CD14-positive monocyte (primary cell): ENCODE measurements at regions not wholly inside any gene's neighbourhood (a gene's known extent, or its start where the extent isn't known, plus 50 kb on each side); places are given as distances from the start of the nearest gene placed in this dataset.
A peak's percentile ranks its signal among the peaks of the same experiment; 100 is the strongest.

Experiments
- DNase-seq, 3 donors: peaks; one replicate each; pipeline ENCODE4 v3.0.0-alpha.2; 2011 to 2022
- H2AFZ ChIP-seq: 2 replicates; pipeline ENCODE4 v1.6.0; 2012; ENCODE audit warnings: mild to moderate bottlenecking, low read depth, low read length, inconsistent platforms; ENCODE audit not compliant: insufficient read depth, poor library complexity, severe bottlenecking
- H3K27ac ChIP-seq, 2 donors: 1 replicate in 1 of 2; 2 replicates in 1 of 2; pipeline ENCODE4 v1.5.1; 2012 to 2013; ENCODE audit warnings: low read length in 2 of 2, control low read depth in 1 of 2, inconsistent platforms in 1 of 2, low read depth in 1 of 2, mild to moderate bottlenecking in 1 of 2
- H3K27me3 ChIP-seq, 2 donors: one replicate each; pipeline versions ENCODE4 v1.6.0 to v1.6.1; 2011 to 2013; ENCODE audit warnings: low read length in 2 of 2; ENCODE audit not compliant: control insufficient read depth in 2 of 2, insufficient read depth in 2 of 2
- H3K36me3 ChIP-seq, 2 donors: replicated peaks in 1 of 2; 1 replicate in 1 of 2; 2 replicates in 1 of 2; pipeline versions ENCODE4 v1.5.1 to v1.6.1; 2012 to 2013; ENCODE audit warnings: low read length in 2 of 2, control low read depth in 1 of 2, inconsistent platforms in 1 of 2, mild to moderate bottlenecking in 1 of 2; ENCODE audit not compliant: insufficient read depth in 2 of 2, control insufficient read depth in 1 of 2
- H3K4me1 ChIP-seq, 2 donors: 1 replicate in 1 of 2; 2 replicates in 1 of 2; pipeline versions ENCODE4 v1.5.1 to v1.6.1; 2012 to 2013; ENCODE audit warnings: low read length in 2 of 2, control low read depth in 1 of 2, inconsistent platforms in 1 of 2, mild to moderate bottlenecking in 1 of 2, moderate library complexity in 1 of 2; ENCODE audit not compliant: insufficient read depth in 2 of 2, control insufficient read depth in 1 of 2
- H3K4me2 ChIP-seq: replicated peaks from 2 replicates; pipeline ENCODE3; 2012; ENCODE audit warnings: low read length, moderate library complexity, mild to moderate bottlenecking; ENCODE audit not compliant: poor library complexity, severe bottlenecking; ENCODE audit errors: extremely low read depth
- H3K4me3 ChIP-seq, 3 experiments: fragments of 200-600 bp in 1 of 3; sonication (generic) in 1 of 3; replicated peaks in 1 of 3; 1 replicate in 2 of 3; 2 replicates in 1 of 3; pipeline ENCODE4 v1.5.1; 2011 to 2013; ENCODE audit warnings: low read length in 3 of 3, mild to moderate bottlenecking in 3 of 3, control low read depth in 2 of 3, low read depth in 2 of 3, inconsistent platforms in 1 of 3, moderate library complexity in 1 of 3
- H3K79me2 ChIP-seq: 2 replicates; pipeline ENCODE4 v1.6.0; 2012; ENCODE audit warnings: mild to moderate bottlenecking, control low read depth, inconsistent platforms, low read length, moderate library complexity; ENCODE audit not compliant: insufficient read depth
- H3K9ac ChIP-seq: 2 replicates; pipeline ENCODE4 v1.6.0; 2017; ENCODE audit warnings: low read length, mild to moderate bottlenecking; ENCODE audit not compliant: insufficient read depth, poor library complexity, severe bottlenecking
- H3K9me3 ChIP-seq, 2 donors: replicated peaks in 1 of 2; 1 replicate in 1 of 2; 2 replicates in 1 of 2; pipeline versions ENCODE4 v1.5.1 to v1.6.1; 2012 to 2013; ENCODE audit warnings: low read length in 2 of 2, control low read depth in 1 of 2; ENCODE audit not compliant: control insufficient read depth in 1 of 2, insufficient read depth in 1 of 2
- H4K20me1 ChIP-seq: 2 replicates; pipeline ENCODE4 v1.6.0; 2012; ENCODE audit warnings: mild to moderate bottlenecking, low read length, control low read depth, moderate library complexity; ENCODE audit not compliant: insufficient read depth
- H3K27ac Mint-ChIP-seq, 7 donors: one replicate each; pipeline ENCODE4 v1.8.0; 2020; ENCODE audit warnings: mild to moderate bottlenecking in 7 of 7, mixed read lengths in 7 of 7, moderate library complexity in 6 of 7, inconsistent platforms in 2 of 7
- H3K27me3 Mint-ChIP-seq, 3 donors: one replicate each; pipeline ENCODE4 v1.8.0; 2021 to 2022; ENCODE audit warnings: low read depth in 3 of 3, mild to moderate bottlenecking in 3 of 3, mixed read lengths in 3 of 3, moderate library complexity in 3 of 3, inconsistent platforms in 1 of 3
- H3K36me3 Mint-ChIP-seq, 2 donors: one replicate each; pipeline ENCODE4 v1.8.0; 2020; ENCODE audit warnings: mixed read lengths in 2 of 2, inconsistent platforms in 1 of 2, mild to moderate bottlenecking in 1 of 2
- H3K4me1 Mint-ChIP-seq: one replicate; pipeline ENCODE4 v1.8.0; 2020; ENCODE audit warnings: mild to moderate bottlenecking, mixed read lengths
- H3K4me3 Mint-ChIP-seq, 2 donors: one replicate each; pipeline ENCODE4 v1.8.0; 2020; ENCODE audit warnings: mild to moderate bottlenecking in 2 of 2, mixed read lengths in 2 of 2, moderate library complexity in 1 of 2
- H3K9me3 Mint-ChIP-seq, 7 donors: one replicate each; pipeline ENCODE4 v1.8.0; 2020 to 2022; ENCODE audit warnings: mixed read lengths in 7 of 7, mild to moderate bottlenecking in 6 of 7, moderate library complexity in 6 of 7, inconsistent platforms in 2 of 7
- CTCF ChIP-seq: fragments of 200-600 bp; IDR thresholded peaks from one replicate; pipeline ENCODE4 v1.8.0; 2022; ENCODE audit warnings: antibody characterized with exemption, mild to moderate bottlenecking
- WGBS: methylation state at CpG from one replicate; pipeline ENCODE4 v1.1.5; 2013; ENCODE audit warnings: missing lambda C conversion rate; ENCODE audit not compliant: insufficient coverage; 5-methylcytosine and 5-hydroxymethylcytosine counted together
- intact Hi-C, 2 donors: fragments of 100-400 bp; cut with micrococcal nuclease; formaldehyde crosslinking; loops; one replicate each; pipeline versions ENCODE4 v1.15.0 to v1.15.1; 2023

- H3K27me3 Mint-ChIP-seq = peaks cover 0 to 1% (median 0%) of the 10 kb centered on the region in 3 donors
- no CpG with 5 or more reads among the region's 2 CpGs for WGBS
- no peak for DNase-seq
Measured at GRCh38 chr5:8446179-8446578, 577.2 kb downstream of the MTRR start.

GRCh38 chr5:8456846-8457186 lies 587.9 kb downstream of the MTRR start:
- no peaks in the 10 kb centered on the region for H4K20me1 ChIP-seq
- Mint-ChIP-seq H3K4me1 (peaks cover 10% of the 10 kb centered on the region), H3K4me3 (peak overlapping the region; percentile 82 to 83), H3K27ac (peak overlapping the region in 5 of 7 donors; percentile 42 to 80 (median 68)), H3K36me3 (no peaks in the 10 kb centered on the region), H3K9me3 (peaks cover 0 to 8% (median 3%) of the 10 kb centered on the region in 7 donors), H3K27me3 (peaks cover 0 to 6% (median 4%) of the 10 kb centered on the region in 3 donors)
- H3K9ac ChIP-seq = no peak overlapping the region
- H3K4me3 ChIP-seq = peak overlapping the region in 1 of 3 experiments; percentile 78
- DNase-seq = no peak
- H2AFZ ChIP-seq = peak overlapping the region; percentile 85
- WGBS = 75% methylated on average over 2 of the region's 5 CpGs
- TF ChIP-seq CTCF = no peak
- H3K79me2 ChIP-seq = no peaks in the 10 kb centered on the region
- H3K36me3 ChIP-seq = peaks cover 0 to 2% of the 10 kb centered on the region in 2 donors
- H3K9me3 ChIP-seq = no peaks in the 10 kb centered on the region
- H3K4me1 ChIP-seq = peaks cover 10 to 12% of the 10 kb centered on the region in 2 donors
- intact Hi-C loops = no loop called here
- H3K27me3 ChIP-seq = no peaks in the 10 kb centered on the region
- H3K4me2 ChIP-seq = peak overlapping the region; percentile 79
- H3K27ac ChIP-seq = peak overlapping the region in 1 of 2 donors; percentile 63

More at GRCh38 chr5:8446179-8446578, 577.2 kb downstream of the MTRR start:
- intact Hi-C loops = no loop called here
- no peak for TF ChIP-seq CTCF
- Histone ChIP-seq H3K27me3 (no peaks in the 10 kb centered on the region), H3K4me1 (no peaks in the 10 kb centered on the region), H4K20me1 (no peaks in the 10 kb centered on the region), H3K79me2 (no peaks in the 10 kb centered on the region), H3K27ac (no peak overlapping the region), H2AFZ (no peak overlapping the region), H3K4me3 (no peak overlapping the region), H3K36me3 (no peaks in the 10 kb centered on the region), H3K4me2 (no peak overlapping the region), H3K9me3 (no peaks in the 10 kb centered on the region), H3K9ac (no peak overlapping the region)
- Mint-ChIP-seq H3K36me3 (no peaks in the 10 kb centered on the region), H3K4me3 (no peak overlapping the region), H3K4me1 (no peaks in the 10 kb centered on the region), H3K27ac (no peak overlapping the region), H3K9me3 (peaks cover 0 to 7% (median 2%) of the 10 kb centered on the region in 7 donors)
